A673 (cell line): ENCODE measurements at regions not wholly inside any gene's neighbourhood (a gene's known extent, or its start where the extent isn't known, plus 50 kb on each side); places are given as distances from the start of the nearest gene placed in this dataset.

Experiments
- EZH2 ChIP-seq: fragments of 200-600 bp; sonication (generic); IDR thresholded peaks from 2 replicates; pipeline ENCODE4 v1.6.1; 2017; ENCODE audit warnings: borderline replicate concordance, low read depth, mild to moderate bottlenecking, mixed read lengths, antibody characterized with exemption, low read length; ENCODE audit not compliant: poor library complexity, severe bottlenecking
- TF ChIP-seq, protein P1 (sequence below): fragments of 300-800, 200-600 bp; sonication (generic); conservative IDR thresholded peaks from 2 replicates; pipeline ENCODE4 v1.5.1; 2017; ENCODE audit warnings: low read depth, mild to moderate bottlenecking, antibody characterized with exemption, low read length, moderate library complexity, mixed read lengths

DNA sequence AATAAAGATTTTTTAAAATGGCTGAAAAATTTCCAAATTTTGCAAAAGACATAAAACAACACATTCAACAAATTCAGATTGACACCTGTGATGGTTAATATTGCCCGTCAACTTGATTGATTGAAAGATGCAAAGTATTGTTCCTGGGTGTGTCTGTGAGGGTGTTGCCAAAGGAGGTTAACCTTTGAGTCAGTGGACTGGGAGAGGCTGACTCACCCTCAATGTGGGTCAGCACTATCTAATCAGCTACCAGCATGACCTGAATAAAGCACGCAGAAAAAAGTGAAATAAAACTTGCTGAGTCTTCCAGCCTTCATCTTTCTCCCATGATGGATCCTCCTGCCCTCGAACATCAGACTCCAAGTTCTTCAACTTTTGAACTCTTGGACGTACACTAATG, 868.0 kb upstream of the CTNND2 start:
- TF ChIP-seq EZH2 = no peak
- TF ChIP-seq, protein P1, sequence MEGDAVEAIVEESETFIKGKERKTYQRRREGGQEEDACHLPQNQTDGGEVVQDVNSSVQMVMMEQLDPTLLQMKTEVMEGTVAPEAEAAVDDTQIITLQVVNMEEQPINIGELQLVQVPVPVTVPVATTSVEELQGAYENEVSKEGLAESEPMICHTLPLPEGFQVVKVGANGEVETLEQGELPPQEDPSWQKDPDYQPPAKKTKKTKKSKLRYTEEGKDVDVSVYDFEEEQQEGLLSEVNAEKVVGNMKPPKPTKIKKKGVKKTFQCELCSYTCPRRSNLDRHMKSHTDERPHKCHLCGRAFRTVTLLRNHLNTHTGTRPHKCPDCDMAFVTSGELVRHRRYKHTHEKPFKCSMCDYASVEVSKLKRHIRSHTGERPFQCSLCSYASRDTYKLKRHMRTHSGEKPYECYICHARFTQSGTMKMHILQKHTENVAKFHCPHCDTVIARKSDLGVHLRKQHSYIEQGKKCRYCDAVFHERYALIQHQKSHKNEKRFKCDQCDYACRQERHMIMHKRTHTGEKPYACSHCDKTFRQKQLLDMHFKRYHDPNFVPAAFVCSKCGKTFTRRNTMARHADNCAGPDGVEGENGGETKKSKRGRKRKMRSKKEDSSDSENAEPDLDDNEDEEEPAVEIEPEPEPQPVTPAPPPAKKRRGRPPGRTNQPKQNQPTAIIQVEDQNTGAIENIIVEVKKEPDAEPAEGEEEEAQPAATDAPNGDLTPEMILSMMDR = no peak
